Stimulated activated naive CD8-positive, alpha-beta T cell treated with anti-CD3 and anti-CD28 coated beads, Interleukin-15, amount 100 ng/mL, for 72 hours (primary cell): ENCODE measurements at regions not wholly inside any gene's neighbourhood (a gene's known extent, or its start where the extent isn't known, plus 50 kb on each side); places are given as distances from the start of the nearest gene placed in this dataset.

Experiments
- ATAC-seq: fragments of 150-1000 bp; cut with Tn5 transposase; 2 replicates; pipeline ENCODE4 v1.10.0; 2021; ENCODE audit warnings: mild to moderate bottlenecking, moderate library complexity
- DNase-seq, 2 donors: peaks; one replicate each; pipeline ENCODE4 v3.0.0; 2021 to 2022
- H3K27ac Mint-ChIP-seq, 2 donors: one replicate each; pipeline ENCODE4 v1.8.0; 2022; ENCODE audit warnings: mild to moderate bottlenecking in 2 of 2, mixed read lengths in 2 of 2, moderate library complexity in 2 of 2
- H3K27me3 Mint-ChIP-seq: one replicate; pipeline ENCODE4 v1.8.0; 2022; ENCODE audit warnings: mixed read lengths
- H3K4me1 Mint-ChIP-seq: one replicate; pipeline ENCODE4 v1.8.0; 2022; ENCODE audit warnings: mild to moderate bottlenecking, mixed read lengths
- H3K4me3 Mint-ChIP-seq, 2 donors: one replicate each; pipeline ENCODE4 v1.8.0; 2022; ENCODE audit warnings: mild to moderate bottlenecking in 2 of 2, mixed read lengths in 2 of 2, moderate library complexity in 1 of 2
- H3K9me3 Mint-ChIP-seq, 2 donors: one replicate each; pipeline ENCODE4 v1.8.0; 2022; ENCODE audit warnings: mixed read lengths in 2 of 2

DNA sequence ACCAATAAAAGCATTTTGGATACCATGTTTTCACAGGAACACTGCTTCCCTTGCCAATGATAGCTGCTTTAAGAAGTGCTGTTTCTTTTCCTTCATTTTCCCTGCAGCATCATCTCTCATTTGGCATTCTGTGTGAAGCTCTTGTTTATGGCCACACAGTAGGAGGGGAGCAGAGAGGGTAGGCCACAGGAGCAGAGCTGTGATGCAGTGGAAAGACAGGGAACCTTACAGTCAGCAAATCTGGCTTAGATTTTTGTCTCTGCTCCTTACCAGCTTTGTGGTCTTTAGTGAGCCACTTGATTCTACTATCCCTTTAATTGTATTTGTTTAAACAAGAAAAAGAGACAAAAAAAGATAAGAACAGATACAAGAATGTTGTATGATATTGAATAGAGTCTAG is 138.7 kb downstream of the RPL22L1 start:
- Mint-ChIP-seq H3K27ac (no peak overlapping the region), H3K4me3 (no peak overlapping the region), H3K4me1 (no peaks in the 10 kb centered on the region), H3K9me3 (no peaks in the 10 kb centered on the region), H3K27me3 (peaks cover 26% of the 10 kb centered on the region)
- no peak for ATAC-seq
- no peak for DNase-seq

DNA sequence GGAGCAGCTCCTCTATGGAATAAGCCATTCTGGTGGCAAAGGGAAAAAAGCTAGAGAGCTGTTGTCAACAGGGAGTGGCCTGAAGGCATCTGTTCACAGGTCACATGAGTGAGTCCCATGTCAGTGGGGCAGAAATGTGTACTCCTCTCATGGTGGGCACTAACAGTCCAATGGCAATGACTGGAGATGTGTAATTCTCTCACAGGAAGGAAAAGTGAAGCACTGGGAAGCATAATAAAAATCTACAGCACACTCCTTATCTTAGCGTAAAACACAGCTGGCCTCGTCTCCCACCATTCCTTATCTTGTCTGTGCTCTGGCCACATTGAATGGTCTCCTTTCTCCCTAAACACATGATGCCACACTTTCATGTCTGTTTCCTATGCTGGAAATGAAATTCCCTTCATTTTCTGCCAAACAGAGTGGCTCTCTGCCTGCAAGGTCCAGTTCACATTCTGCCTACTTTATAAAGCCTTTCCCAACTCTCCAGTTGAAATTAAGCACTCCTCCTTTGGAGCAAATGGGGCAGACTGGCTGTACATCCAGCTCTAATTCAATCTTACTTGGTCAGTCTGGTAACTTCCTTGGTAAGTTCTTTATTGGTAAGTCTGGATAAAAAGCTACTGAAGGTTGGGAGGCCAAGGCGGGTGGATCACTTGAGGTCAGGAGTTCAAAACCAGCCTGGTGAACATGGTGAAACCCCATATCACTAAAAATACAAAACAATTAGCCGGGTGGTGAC is 139.8 kb downstream of the RPL22L1 start:
- H3K4me3 Mint-ChIP-seq = no peak overlapping the region
- DNase-seq (no peak), ATAC-seq (no peak)
- no peaks in the 10 kb centered on the region for H3K4me1 Mint-ChIP-seq
- H3K9me3 Mint-ChIP-seq = no peaks in the 10 kb centered on the region
- no peak overlapping the region for H3K27ac Mint-ChIP-seq
- peaks cover 16% of the 10 kb centered on the region for H3K27me3 Mint-ChIP-seq

DNA sequence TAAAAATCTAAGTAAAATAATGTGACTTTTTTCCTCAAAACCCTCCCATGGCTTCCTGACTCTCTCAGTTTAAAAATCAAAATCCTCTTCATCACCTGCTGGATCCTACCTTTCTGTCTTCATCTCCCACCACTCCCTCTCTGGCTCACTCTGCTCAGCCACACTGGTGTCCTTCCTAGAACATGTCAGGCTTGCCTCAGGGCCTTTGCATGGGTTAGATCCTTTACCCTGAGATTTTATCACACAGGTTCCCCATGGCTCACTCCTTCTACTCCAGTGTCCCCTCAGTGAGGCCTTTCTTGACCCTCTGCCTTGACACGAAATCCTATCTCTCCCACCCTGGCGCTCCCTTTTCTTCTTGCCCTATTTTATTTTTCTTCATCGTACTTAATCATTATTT is 141.8 kb downstream of the RPL22L1 start:
- no peak for ATAC-seq
- Mint-ChIP-seq H3K27me3 (no peaks in the 10 kb centered on the region), H3K9me3 (no peaks in the 10 kb centered on the region), H3K4me1 (no peaks in the 10 kb centered on the region), H3K4me3 (no peak overlapping the region), H3K27ac (no peak overlapping the region)
- DNase-seq = no peak

DNA sequence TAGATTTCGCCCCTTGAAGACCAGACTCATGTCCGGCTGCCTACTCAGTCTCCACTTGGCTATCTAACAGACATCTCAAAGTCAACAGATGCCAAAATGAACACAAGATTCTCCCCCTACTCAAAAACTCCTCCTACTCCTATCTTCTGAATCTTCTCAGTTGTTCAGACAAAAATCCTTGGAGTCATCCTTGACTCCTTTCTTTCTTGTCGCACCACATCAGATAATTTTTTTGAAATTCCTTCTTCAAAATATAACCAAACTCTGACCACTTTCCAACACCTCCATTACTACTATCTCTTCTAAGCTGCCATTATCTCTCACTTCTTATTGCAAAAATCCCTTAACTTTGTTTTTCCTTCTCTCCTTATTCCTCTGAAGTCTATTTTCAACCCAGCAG is 141.9 kb upstream of the SLC7A14 start:
- Mint-ChIP-seq H3K9me3 (no peaks in the 10 kb centered on the region), H3K27me3 (no peaks in the 10 kb centered on the region), H3K4me1 (no peaks in the 10 kb centered on the region), H3K4me3 (no peak overlapping the region), H3K27ac (no peak overlapping the region)
- ATAC-seq (no peak), DNase-seq (no peak)

DNA sequence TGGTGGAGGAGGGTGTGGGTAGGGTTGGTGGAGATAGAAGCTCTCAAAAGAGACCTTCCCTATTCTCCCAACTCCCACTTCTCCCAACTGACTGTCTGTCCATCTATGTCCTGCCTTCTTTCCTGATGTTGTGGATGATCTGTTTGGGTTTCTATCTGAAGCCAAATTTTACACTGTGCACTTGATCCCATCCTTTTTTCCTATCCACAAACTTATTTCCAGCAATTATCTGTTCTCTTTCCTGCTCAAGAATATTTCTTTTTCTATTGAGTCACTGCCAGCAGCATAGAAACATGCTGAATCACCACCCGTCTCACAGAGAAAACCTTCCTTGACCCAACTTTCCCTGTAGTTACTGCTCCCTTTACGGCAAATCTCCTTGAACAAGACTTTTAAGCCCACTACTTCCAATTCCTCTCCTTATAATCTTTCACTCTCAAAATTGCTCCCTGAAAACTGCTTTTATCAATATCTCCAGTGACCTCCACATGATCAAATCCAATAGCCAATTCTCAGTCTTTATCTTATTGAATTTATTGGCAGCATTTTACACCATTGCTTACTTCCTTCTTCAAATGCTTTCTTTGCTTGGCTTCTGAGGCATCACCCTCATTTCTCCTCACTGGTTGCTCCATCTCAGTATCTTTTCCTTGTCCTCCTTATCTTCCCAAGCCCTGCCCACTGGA is 141.2 kb upstream of the SLC7A14 start:
- Mint-ChIP-seq H3K27ac (no peak overlapping the region), H3K4me3 (no peak overlapping the region), H3K27me3 (no peaks in the 10 kb centered on the region), H3K4me1 (no peaks in the 10 kb centered on the region), H3K9me3 (no peaks in the 10 kb centered on the region)
- ATAC-seq = no peak
- no peak for DNase-seq

DNA sequence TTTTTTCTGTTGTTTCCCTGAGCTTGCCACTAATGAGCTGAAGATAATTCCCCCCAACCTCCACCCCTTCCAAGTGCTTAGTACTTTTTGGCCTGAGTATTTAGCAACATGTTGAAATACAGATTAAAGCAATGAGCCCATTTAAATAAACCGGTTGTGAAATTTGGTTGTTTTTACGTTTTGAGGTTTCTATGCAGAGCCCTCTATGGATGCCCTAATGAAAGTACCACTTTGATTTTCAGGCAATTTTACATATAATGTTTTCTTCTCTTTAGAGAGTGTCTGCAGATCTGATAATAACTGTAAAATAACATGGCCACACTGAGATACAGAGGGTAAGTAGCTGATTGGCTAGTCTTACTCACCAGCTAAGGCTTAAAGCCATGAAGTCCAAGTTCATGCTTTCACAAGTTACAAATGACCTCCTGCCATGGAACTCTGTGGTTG is 139.4 kb upstream of the SLC7A14 start:
- Mint-ChIP-seq H3K27me3 (peaks cover 8% of the 10 kb centered on the region), H3K4me3 (no peak overlapping the region), H3K27ac (no peak overlapping the region), H3K4me1 (no peaks in the 10 kb centered on the region), H3K9me3 (no peaks in the 10 kb centered on the region)
- DNase-seq (no peak), ATAC-seq (no peak)

DNA sequence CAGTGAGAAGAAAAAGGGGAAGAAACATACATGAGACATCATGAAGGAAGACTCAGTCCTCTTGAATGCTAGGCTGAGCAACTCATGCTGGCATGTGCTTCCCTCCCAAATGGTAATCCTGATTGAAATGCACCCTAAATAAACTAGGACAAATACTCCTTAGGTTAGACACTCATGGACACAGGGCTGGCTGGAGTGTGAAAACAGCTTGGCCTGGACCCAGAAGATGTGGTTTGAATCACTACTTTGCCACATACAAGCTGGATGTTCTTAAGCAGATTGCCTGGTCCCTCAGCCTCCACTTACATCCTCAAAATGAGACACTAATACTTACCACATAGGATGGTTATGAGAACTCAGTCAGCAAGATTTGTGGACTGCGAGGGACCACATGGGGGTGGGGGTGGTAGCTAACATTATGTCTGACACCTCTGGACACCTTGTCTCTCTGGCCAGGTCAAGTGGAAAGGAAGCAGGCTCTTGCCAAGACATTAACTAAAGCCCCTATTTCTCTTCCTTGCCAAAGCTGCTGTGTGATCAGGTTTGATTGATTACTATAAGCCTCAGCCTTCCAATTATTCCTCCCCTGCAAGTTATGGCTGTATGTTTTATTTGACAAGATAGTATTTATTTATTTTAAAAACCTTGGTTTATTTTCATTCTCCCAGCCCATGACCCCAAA is 138.9 kb upstream of the SLC7A14 start:
- ATAC-seq (no peak), DNase-seq (no peak)
- Mint-ChIP-seq H3K4me3 (no peak overlapping the region), H3K27ac (no peak overlapping the region), H3K27me3 (peaks cover 14% of the 10 kb centered on the region), H3K9me3 (no peaks in the 10 kb centered on the region), H3K4me1 (no peaks in the 10 kb centered on the region)

DNA sequence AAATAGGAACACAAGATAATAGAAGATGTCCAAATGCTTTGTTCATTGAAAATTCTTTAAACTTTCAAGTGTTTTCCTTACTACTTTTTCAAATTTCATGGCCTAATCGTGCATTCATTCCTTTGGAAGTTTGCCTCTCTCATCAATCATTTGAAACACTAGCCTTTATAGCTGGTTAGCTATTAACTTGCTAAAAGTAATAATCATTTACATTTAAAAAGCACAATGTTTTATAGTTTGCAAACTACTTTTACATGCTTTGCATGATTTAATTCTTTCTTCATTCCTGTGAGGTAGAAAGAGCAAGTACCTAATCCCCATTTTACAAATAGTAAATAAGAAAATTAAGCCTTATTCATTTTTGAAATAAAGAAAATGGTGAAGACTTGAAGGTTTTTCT is 137.4 kb upstream of the SLC7A14 start:
- H3K27me3 Mint-ChIP-seq = peaks cover 20% of the 10 kb centered on the region
- no peak overlapping the region for H3K27ac Mint-ChIP-seq
- H3K4me1 Mint-ChIP-seq = no peaks in the 10 kb centered on the region
- no peak for ATAC-seq
- H3K4me3 Mint-ChIP-seq = no peak overlapping the region
- no peak for DNase-seq
- H3K9me3 Mint-ChIP-seq = no peaks in the 10 kb centered on the region

DNA sequence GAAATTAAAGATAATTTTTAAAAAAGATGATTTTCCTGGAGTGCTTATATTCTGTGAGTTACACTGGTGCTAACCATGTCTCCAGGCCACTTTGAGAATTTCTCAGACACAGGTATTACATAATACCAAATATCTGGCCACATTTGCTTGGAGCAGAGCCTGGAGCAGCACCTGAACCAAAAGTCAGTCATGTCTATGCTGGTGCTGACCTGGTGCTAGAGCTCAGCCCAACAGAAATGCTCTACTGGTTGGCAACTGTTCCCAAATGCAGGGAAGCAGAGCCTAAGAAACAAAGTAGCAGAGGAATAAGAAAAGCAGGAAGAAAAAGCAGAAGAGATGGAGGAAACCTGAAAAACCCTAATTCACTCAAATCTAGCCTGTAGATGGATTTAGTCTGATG is 135.7 kb upstream of the SLC7A14 start:
- no peaks in the 10 kb centered on the region for H3K4me1 Mint-ChIP-seq
- H3K27ac Mint-ChIP-seq = no peak overlapping the region
- ATAC-seq = no peak
- no peak overlapping the region for H3K4me3 Mint-ChIP-seq
- H3K9me3 Mint-ChIP-seq = no peaks in the 10 kb centered on the region
- peaks cover 34% of the 10 kb centered on the region for H3K27me3 Mint-ChIP-seq
- DNase-seq = no peak

DNA sequence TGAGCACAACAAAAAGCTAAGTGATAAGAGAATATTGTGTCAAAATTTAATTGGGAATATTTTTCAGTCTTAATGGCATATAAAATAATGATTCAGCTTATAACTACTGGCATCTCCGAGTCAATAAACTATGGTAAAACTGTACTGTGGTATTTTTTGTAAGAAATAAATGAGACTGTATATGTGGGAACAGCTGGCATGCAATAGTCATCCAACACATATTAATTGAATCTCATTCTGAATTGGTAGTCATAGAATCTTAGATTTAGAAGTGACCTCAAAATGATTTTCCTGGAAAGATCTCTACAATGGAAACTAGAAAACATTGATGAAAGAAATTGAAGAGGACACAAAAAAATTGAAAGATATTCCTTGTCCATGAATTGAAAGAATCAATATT is 133.4 kb upstream of the SLC7A14 start:
- H3K4me3 Mint-ChIP-seq = no peak overlapping the region
- H3K4me1 Mint-ChIP-seq = no peaks in the 10 kb centered on the region
- no peaks in the 10 kb centered on the region for H3K9me3 Mint-ChIP-seq
- ATAC-seq (no peak), DNase-seq (no peak)
- H3K27ac Mint-ChIP-seq = no peak overlapping the region
- H3K27me3 Mint-ChIP-seq = peaks cover 42% of the 10 kb centered on the region

DNA sequence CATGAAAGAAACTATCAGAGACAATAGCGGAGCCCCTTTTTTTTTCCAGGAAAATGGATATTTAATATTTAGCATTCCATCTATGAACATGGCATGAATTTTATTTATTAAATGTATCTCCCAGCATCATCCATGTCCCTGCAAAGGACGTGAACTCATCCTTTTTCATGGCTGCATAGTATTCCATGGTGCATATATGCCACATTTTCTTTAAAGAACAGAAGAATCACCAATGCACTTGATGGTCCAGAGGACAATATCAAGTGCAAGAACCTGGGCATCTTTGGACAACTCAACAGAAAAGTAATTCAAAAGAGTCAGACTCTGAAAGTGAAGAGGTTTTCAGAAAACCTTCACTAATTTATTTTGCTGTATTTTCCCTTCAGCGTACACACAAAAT is 133.0 kb upstream of the SLC7A14 start:
- ATAC-seq (no peak), DNase-seq (no peak)
- Mint-ChIP-seq H3K4me1 (no peaks in the 10 kb centered on the region), H3K4me3 (no peak overlapping the region), H3K27me3 (peaks cover 42% of the 10 kb centered on the region), H3K9me3 (no peaks in the 10 kb centered on the region), H3K27ac (no peak overlapping the region)

DNA sequence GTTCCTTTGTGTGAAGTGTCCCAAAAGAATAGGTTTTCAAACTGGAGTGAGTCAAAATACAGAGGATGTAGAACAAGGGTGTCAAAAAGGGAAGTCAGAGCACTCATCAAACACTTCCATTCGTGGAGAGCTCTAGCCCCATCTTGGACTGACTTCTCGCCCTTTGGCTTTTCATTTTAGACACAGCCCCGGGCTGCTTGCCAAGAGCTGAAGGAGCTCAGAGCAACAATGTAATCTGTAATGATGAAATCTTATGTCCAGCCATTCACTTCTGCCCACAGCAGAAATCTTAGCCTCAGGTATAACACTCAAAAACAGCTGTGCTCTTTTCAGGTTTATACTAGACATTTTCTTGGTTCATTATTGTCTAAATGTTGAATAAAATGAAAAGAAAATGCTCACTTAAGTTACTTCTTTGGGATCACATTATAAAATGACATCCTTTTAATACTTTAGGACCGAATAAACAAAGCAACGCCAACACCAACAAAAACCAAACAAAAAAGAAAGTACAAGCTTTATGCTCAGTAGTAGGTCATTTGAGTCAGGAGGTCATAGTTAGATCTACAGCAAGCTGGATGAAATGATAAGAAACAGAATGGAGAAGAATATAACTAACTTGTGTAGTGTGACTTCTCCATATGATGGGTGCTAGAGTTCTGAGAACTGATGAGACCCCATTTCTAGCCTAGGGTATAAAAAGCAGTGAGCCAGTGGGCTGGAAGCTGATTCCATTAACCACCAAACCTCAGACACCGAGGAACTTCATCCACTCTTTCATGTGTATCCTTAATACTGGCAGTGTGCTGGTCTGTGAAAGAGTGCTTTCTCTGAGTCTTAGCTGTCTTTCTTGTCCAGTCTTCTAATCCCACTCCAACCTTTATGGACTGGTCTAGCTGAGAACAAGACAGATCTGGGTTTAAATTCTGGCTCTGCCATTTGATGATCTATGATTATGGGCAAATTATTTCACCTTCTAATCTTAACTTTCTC is 131.8 kb upstream of the SLC7A14 start:
- no peak overlapping the region for H3K4me3 Mint-ChIP-seq
- no peaks in the 10 kb centered on the region for H3K4me1 Mint-ChIP-seq
- no peak for DNase-seq
- ATAC-seq = no peak
- H3K9me3 Mint-ChIP-seq = no peaks in the 10 kb centered on the region
- peaks cover 42% of the 10 kb centered on the region for H3K27me3 Mint-ChIP-seq
- H3K27ac Mint-ChIP-seq = no peak overlapping the region

DNA sequence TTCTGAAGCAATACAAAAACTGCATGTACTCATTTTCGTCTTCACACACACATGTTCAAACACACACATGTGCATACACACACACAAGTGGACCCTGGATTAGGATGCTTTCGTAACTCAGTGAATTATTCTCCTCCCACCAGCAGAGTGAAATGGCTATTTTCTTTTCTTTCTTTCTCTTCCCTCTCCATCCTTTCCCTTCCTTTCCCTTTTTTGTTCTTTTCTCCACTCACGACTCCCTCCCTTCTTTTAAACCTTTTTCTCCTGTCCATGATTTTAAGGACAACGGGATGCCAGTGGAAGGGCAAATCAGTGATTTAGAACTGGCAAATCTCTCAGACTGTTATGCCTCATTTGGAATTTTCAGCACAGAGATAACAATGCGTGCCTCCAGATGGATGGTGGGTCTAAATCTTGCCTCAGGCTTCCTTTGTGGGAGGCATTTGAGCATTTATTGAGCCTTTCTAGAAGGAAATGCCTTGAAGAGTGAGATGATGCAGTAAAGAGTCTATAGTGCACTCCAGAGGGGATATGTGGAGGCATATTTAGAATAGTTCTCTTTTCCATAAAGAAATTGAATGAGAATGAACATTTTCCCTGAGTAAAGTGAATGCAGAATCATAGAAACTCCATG is 130.4 kb upstream of the SLC7A14 start:
- Mint-ChIP-seq H3K27me3 (peaks cover 55% of the 10 kb centered on the region), H3K27ac (no peak overlapping the region), H3K4me3 (no peak overlapping the region), H3K9me3 (no peaks in the 10 kb centered on the region), H3K4me1 (no peaks in the 10 kb centered on the region)
- no peak for ATAC-seq
- DNase-seq = no peak

DNA sequence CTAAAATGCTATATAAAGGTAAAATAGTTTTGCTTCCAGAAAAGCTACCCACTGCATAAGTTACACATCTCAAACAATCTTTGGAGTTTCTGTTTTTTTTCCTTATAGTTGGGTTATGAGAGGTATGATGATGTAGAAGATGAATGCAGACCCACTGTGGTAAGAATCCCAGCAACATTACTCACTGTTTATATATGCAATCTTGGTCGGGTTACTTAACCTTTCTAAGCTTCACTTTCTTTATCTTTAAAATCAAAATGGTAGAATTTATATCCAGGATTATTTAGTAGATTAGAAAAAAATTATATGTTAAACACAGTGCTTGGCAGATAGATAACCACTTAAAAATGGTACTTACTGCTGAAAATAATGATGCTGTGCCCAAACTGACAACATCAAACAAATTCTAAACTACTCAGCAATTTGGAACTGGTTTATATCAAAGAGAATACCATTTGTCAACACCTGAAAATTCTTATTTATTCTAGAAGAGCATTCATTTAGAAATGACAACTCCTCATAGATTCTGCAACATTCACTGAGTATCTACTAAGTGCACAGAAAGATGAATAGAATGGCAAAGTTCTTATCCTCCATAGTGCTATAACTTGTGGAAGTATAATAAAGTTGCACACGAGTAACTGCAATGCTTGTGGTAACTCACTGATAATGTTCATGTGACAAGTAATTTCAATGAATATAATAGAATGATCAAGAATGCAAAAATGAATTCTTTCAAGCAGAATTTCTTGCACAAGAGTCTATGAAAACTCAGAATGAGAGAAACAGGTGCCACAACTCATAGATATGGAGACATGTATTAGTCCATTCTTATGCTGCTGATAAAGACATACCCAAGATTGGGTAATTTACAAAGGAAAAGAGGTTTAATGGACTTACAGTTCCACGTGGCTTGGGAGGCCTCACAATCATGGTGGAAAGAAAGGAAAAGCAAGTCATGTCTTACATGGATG is 129.0 kb upstream of the SLC7A14 start:
- no peak for DNase-seq
- H3K4me3 Mint-ChIP-seq = no peak overlapping the region
- peaks cover 5 to 13% of the 10 kb centered on the region in 2 donors for H3K9me3 Mint-ChIP-seq
- no peak overlapping the region for H3K27ac Mint-ChIP-seq
- H3K4me1 Mint-ChIP-seq = no peaks in the 10 kb centered on the region
- peaks cover 56% of the 10 kb centered on the region for H3K27me3 Mint-ChIP-seq
- ATAC-seq = no peak
